Colonic mucosa (tissue), 4 donors: ENCODE measurements at regions not wholly inside any gene's neighbourhood (a gene's known extent, or its start where the extent isn't known, plus 50 kb on each side); places are given as distances from the start of the nearest gene placed in this dataset.

Experiments
- DNase-seq: peaks from one replicate; pipeline ENCODE4 v3.0.0-alpha.2; 2020
- H3K27ac ChIP-seq: fragments of 200-600 bp; one replicate; pipeline ENCODE4 v1.8.0; 2021
- H3K27me3 ChIP-seq: fragments of 200-600 bp; one replicate; pipeline ENCODE4 v1.8.0; 2021
- H3K36me3 ChIP-seq: fragments of 200-600 bp; one replicate; pipeline ENCODE4 v1.8.0; 2021
- H3K4me1 ChIP-seq: fragments of 200-600 bp; one replicate; pipeline ENCODE4 v1.8.0; 2021; ENCODE audit warnings: mild to moderate bottlenecking
- H3K4me3 ChIP-seq: fragments of 200-600 bp; one replicate; pipeline ENCODE4 v1.8.0; 2021
- H3K9ac ChIP-seq, 2 donors: one replicate each; pipeline ENCODE4 v1.7.0; 2013; ENCODE audit warnings: control low read depth in 2 of 2, low read depth in 2 of 2, low read length in 2 of 2
- H3K9me3 ChIP-seq: fragments of 200-600 bp; one replicate; pipeline ENCODE4 v1.8.0; 2021
- CTCF ChIP-seq: fragments of 200-600 bp; IDR thresholded peaks from one replicate; pipeline ENCODE4 v1.8.0; 2022; ENCODE audit warnings: antibody characterized with exemption, mild to moderate bottlenecking
- intact Hi-C: fragments of 100-400 bp; cut with DNase I; formaldehyde crosslinking; loops from one replicate; pipeline ENCODE4 v1.14.1; 2022
- donor health status: healthy.
- donor health status: DM: no; HTN: no; CAD: no.
- donor health status: DM: no; HTN: no; CAD: no.

- Histone ChIP-seq H3K36me3 (no peaks in the 10 kb centered on the region), H3K9ac (no peak overlapping the region), H3K4me1 (no peaks in the 10 kb centered on the region), H3K9me3 (no peaks in the 10 kb centered on the region), H3K27ac (no peak overlapping the region), H3K4me3 (no peak overlapping the region), H3K27me3 (no peaks in the 10 kb centered on the region)
- intact Hi-C loops = no loop called here
- no peak for DNase-seq
- no peak for TF ChIP-seq CTCF
These were observed 179.4 kb downstream of the RPS12 start for GRCh38 chr6:132993738-132994137.

- TF ChIP-seq CTCF = no peak
- Histone ChIP-seq H3K4me1 (no peaks in the 10 kb centered on the region), H3K9ac (no peak overlapping the region), H3K36me3 (no peaks in the 10 kb centered on the region), H3K4me3 (no peak overlapping the region), H3K27ac (no peak overlapping the region), H3K27me3 (no peaks in the 10 kb centered on the region), H3K9me3 (no peaks in the 10 kb centered on the region)
- DNase-seq = no peak
- intact Hi-C loops = no loop called here
These were observed 180.6 kb downstream of the RPS12 start for GRCh38 chr6:132995009-132995408.

- Histone ChIP-seq H3K27me3 (no peaks in the 10 kb centered on the region), H3K4me3 (no peak overlapping the region), H3K36me3 (no peaks in the 10 kb centered on the region), H3K4me1 (no peaks in the 10 kb centered on the region), H3K27ac (no peak overlapping the region), H3K9ac (no peak overlapping the region), H3K9me3 (no peaks in the 10 kb centered on the region)
- intact Hi-C loops = no loop called here
- DNase-seq = no peak
- TF ChIP-seq CTCF = no peak
These were observed 181.1 kb downstream of the RPS12 start for GRCh38 chr6:132995432-132995831.

- no peak for DNase-seq
- intact Hi-C loops = no loop called here
- Histone ChIP-seq H3K9ac (no peak overlapping the region), H3K27me3 (no peaks in the 10 kb centered on the region), H3K36me3 (no peaks in the 10 kb centered on the region), H3K4me3 (no peak overlapping the region), H3K9me3 (no peaks in the 10 kb centered on the region), H3K4me1 (no peaks in the 10 kb centered on the region), H3K27ac (no peak overlapping the region)
- TF ChIP-seq CTCF = no peak
These were observed 184.0 kb downstream of the RPS12 start for GRCh38 chr6:132998418-132998817.

GRCh38 chr6:133001040-133001565 is 186.7 kb downstream of the RPS12 start:
- Histone ChIP-seq H3K27me3 (no peaks in the 10 kb centered on the region), H3K36me3 (no peaks in the 10 kb centered on the region), H3K9ac (no peak overlapping the region), H3K4me1 (no peaks in the 10 kb centered on the region), H3K9me3 (no peaks in the 10 kb centered on the region), H3K27ac (no peak overlapping the region), H3K4me3 (no peak overlapping the region)
- TF ChIP-seq CTCF = no peak
- intact Hi-C loops = no loop called here
- DNase-seq = no peak
